ENCODE measurements at regions not wholly inside any gene's neighbourhood (a gene's known extent, or its start where the extent isn't known, plus 50 kb on each side); places are given as distances from the start of the nearest gene placed in this dataset.

DNA sequence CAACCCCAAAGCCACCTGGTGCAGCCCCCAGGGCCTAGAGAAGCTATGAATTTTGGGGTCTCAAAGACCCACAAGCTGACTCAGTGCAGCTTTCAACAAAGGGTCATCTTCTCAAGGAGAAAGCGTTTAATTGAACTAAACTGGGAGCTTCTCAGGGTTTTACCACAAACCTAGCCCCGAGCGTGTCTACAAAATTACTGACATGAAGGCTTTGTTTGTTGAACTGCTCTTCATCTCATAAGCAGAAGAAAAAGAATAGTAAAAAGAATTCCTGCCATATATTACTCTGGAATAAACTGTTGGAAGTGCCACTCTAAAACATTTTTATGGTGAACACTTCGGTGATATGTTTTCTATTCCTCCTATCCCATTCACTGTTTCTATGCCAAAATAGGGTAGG, 50.8 kb upstream of the INCENP start:
- Histone ChIP-seq H3K4me3 (ENCODE audit: low read depth, low read length) (no peak overlapping the region), H3K36me3 (ENCODE audit: control insufficient read depth, insufficient read depth, low read length) (no peaks in the 10 kb centered on the region), H3K27me3 (ENCODE audit: control insufficient read depth, insufficient read depth, low read length) (no peaks in the 10 kb centered on the region)
- ChIA-PET CTCF (interaction anchor here (0.6 to 5.8 kb wide), 3 partner anchors 9 to 276 kb away, joined by 3 to 44 read pairs (median 4); no protein-coding TSS in a partner anchor), POLR2A (no interaction called here)
- no peak for DNase-seq (ENCODE audit: low read depth)
- TF ChIP-seq, protein P1, sequence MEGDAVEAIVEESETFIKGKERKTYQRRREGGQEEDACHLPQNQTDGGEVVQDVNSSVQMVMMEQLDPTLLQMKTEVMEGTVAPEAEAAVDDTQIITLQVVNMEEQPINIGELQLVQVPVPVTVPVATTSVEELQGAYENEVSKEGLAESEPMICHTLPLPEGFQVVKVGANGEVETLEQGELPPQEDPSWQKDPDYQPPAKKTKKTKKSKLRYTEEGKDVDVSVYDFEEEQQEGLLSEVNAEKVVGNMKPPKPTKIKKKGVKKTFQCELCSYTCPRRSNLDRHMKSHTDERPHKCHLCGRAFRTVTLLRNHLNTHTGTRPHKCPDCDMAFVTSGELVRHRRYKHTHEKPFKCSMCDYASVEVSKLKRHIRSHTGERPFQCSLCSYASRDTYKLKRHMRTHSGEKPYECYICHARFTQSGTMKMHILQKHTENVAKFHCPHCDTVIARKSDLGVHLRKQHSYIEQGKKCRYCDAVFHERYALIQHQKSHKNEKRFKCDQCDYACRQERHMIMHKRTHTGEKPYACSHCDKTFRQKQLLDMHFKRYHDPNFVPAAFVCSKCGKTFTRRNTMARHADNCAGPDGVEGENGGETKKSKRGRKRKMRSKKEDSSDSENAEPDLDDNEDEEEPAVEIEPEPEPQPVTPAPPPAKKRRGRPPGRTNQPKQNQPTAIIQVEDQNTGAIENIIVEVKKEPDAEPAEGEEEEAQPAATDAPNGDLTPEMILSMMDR (IDR thresholded peaks at IDR 0.05; ENCODE audit: insufficient read depth, low read depth, low read length): no peak

DNA sequence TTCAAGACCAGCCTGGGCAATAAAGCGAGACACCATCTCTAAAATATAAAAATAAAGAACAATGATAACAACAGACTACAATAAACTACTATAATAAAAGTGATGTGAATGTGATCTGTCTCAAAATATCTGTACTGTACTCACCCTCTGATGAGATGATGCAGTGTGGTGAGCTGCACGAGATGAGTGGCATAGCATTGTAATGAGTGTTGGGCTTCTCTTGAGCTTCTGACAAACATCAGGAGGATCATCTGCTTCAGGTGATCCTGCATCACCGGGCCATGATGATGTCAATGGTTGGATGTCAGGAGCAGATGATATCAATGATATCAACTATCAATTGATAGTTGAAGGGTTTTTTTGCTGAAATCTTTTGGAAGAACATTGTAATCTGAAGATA, 52.4 kb upstream of the INCENP start:
- POLR2A ChIA-PET: no interaction called here
- TF ChIP-seq, protein P1 (IDR thresholded peaks at IDR 0.05; ENCODE audit: insufficient read depth, low read depth, low read length): no peak
- H3K36me3 ChIP-seq (ENCODE audit: control insufficient read depth, insufficient read depth, low read length): no peaks in the 10 kb centered on the region
- no peak overlapping the region for H3K4me3 ChIP-seq (ENCODE audit: low read depth, low read length)
- no peak for DNase-seq (ENCODE audit: low read depth)
- CTCF ChIA-PET: interaction anchor here (5.8 kb wide), 1 partner anchor 10 kb away, joined by 44 read pairs; no protein-coding TSS in a partner anchor
- H3K27me3 ChIP-seq (ENCODE audit: control insufficient read depth, insufficient read depth, low read length): peaks cover 4% of the 10 kb centered on the region; the same call in 1 of the 2 replicates

DNA sequence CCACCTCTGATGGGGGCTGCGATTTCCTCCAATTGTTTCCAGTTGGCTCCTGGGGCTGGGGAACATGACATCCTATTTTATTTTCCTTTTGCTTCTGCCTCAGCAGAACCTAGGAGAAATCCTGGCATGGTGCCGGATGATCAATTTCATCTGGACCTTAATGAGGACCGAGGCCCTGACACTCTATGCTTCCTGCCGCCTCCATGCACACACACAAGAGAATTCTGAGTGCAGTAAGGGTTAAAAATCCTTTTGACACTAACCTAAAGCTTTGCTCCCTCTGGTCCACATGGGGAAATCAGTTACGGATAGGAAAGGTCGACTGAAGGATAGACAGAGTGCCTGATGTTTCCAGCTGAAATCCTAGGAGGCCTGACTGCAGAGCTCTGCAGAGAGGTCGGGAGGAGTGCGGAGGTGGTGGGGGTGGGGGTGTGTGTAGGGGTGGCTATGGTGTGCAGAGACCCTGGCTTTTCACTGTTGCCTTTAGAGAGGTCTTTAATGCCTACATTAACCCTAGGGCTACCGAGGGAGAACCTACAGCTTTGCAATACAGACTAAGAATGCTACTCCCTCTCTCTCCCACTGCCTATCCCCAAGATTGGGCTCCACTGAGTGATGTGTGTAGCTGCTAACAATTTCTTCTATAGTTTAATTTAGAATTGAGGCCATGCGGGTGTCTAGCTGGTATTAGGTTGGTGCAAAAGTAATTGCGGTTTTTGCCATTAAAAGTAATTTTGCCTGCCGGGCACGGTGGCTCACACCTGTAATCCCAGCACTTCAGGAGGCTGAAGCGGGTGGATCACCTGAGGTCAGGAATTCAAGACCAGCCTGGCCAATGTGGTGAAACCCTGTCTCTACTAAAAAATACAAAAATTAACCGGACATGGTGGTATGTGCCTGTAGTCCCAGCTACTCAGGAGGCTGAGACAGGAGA, 53.6 kb upstream of the INCENP start:
- ChIA-PET POLR2A (no interaction called here), CTCF (interaction anchor here (0.7 to 5.8 kb wide), 4 partner anchors 12 to 242 kb away, joined by 3 to 44 read pairs (median 5); no protein-coding TSS in a partner anchor)
- no peak for DNase-seq (ENCODE audit: low read depth)
- no peak overlapping the region for H3K4me3 ChIP-seq (ENCODE audit: low read depth, low read length)
- peaks cover 4% of the 10 kb centered on the region; the same call in 1 of the 2 replicates for H3K27me3 ChIP-seq (ENCODE audit: control insufficient read depth, insufficient read depth, low read length)
- TF ChIP-seq, protein P1 (IDR thresholded peaks at IDR 0.05; ENCODE audit: insufficient read depth, low read depth, low read length): no peak
- H3K36me3 ChIP-seq (ENCODE audit: control insufficient read depth, insufficient read depth, low read length): no peaks in the 10 kb centered on the region

DNA sequence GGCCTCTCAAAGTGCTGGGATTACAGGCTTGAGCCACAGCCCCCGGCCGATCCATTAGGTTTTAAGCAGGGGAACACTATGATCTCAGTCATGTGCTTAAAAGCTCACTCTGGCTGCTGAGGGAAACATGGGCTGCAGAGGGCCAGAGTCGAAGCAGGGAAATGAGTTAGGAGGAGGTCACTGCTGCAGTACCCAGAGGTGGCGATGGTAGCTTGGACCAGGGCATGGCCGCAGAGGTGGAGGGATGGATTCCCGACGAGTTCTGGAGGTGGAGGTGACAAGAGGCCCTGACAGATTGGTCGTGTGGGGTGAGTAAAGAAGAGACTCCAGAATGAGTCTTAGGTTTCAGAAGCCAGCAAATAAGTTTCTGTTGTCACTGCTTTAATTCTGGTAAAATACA, 54.4 kb upstream of the INCENP start:
- TF ChIP-seq, protein P1 (IDR thresholded peaks at IDR 0.05; ENCODE audit: insufficient read depth, low read depth, low read length): no peak
- Histone ChIP-seq H3K4me3 (ENCODE audit: low read depth, low read length) (no peak overlapping the region), H3K27me3 (ENCODE audit: control insufficient read depth, insufficient read depth, low read length) (peaks cover 7% of the 10 kb centered on the region; the same call in 1 of the 2 replicates), H3K36me3 (ENCODE audit: control insufficient read depth, insufficient read depth, low read length) (no peaks in the 10 kb centered on the region)
- ChIA-PET CTCF (interaction anchor here (0.9 to 5.8 kb wide), 3 partner anchors 12 to 241 kb away, joined by 4 to 44 read pairs (median 6); no protein-coding TSS in a partner anchor), POLR2A (no interaction called here)
- no peak for DNase-seq (ENCODE audit: low read depth)

DNA sequence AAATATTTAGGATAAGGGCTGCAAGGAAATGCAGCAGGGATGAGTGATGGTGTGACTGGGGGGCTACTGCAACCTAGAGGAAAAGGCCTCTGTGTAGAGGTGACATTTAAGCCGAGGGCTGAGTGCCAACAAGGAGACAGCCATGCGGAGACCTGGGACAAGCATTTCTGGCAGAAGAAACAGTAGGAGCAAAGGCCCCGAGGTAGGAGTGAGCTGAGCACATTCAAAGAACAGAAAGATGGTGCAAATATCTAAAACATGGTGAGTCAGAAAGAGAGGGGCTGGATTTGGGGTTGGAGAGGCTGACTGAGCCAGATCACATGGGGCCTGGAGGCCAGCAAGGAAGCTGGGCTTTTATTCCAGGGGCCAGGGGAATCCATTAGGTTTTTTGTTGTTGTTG, 55.1 kb upstream of the INCENP start:
- ChIA-PET CTCF (interaction anchor here (5.8 kb wide), 1 partner anchor 13 kb away, joined by 44 read pairs; no protein-coding TSS in a partner anchor), POLR2A (no interaction called here)
- TF ChIP-seq, protein P1 (IDR thresholded peaks at IDR 0.05; ENCODE audit: insufficient read depth, low read depth, low read length): no peak

More for the DNA sequence above, 55.1 kb upstream of the INCENP start:
- Histone ChIP-seq H3K4me3 (ENCODE audit: low read depth, low read length) (no peak overlapping the region), H3K27me3 (ENCODE audit: control insufficient read depth, insufficient read depth, low read length) (peaks cover 7% of the 10 kb centered on the region; the same call in 1 of the 2 replicates), H3K36me3 (ENCODE audit: control insufficient read depth, insufficient read depth, low read length) (no peaks in the 10 kb centered on the region)
- DNase-seq (ENCODE audit: low read depth): no peak

All from BJ (cell line).